Endothelial cell (in vitro differentiated cells): ENCODE measurements at regions not wholly inside any gene's neighbourhood (a gene's known extent, or its start where the extent isn't known, plus 50 kb on each side); places are given as distances from the start of the nearest gene placed in this dataset.

Source experiments
- DNase-seq: peaks from one replicate; pipeline ENCODE4 v3.0.0; 2021; ENCODE audit warnings: low spot score
- H3K27ac Mint-ChIP-seq: one replicate; pipeline ENCODE4 v1.8.0; 2021; ENCODE audit warnings: mixed read lengths, inconsistent platforms; ENCODE audit not compliant: unreplicated experiment
- H3K27me3 Mint-ChIP-seq: one replicate; pipeline ENCODE4 v1.8.0; 2021; ENCODE audit warnings: mild to moderate bottlenecking, moderate library complexity, mixed read lengths, inconsistent platforms; ENCODE audit not compliant: unreplicated experiment
- H3K36me3 Mint-ChIP-seq: one replicate; pipeline ENCODE4 v1.8.0; 2021; ENCODE audit warnings: mild to moderate bottlenecking, low read depth, mixed read lengths, inconsistent platforms; ENCODE audit not compliant: unreplicated experiment
- H3K4me1 Mint-ChIP-seq: one replicate; pipeline ENCODE4 v1.8.0; 2021; ENCODE audit warnings: mild to moderate bottlenecking, mixed read lengths, inconsistent platforms; ENCODE audit not compliant: unreplicated experiment
- H3K4me3 Mint-ChIP-seq: one replicate; pipeline ENCODE4 v1.8.0; 2021; ENCODE audit warnings: mild to moderate bottlenecking, mixed read lengths, inconsistent platforms; ENCODE audit not compliant: unreplicated experiment
- H3K9me3 Mint-ChIP-seq: one replicate; pipeline ENCODE4 v1.8.0; 2021; ENCODE audit warnings: mixed read lengths, inconsistent platforms; ENCODE audit not compliant: unreplicated experiment
- CTCF ChIP-seq: fragments of 200-600 bp; sonication (generic); IDR thresholded peaks from one replicate; pipeline ENCODE4 v1.5.0; 2021; ENCODE audit warnings: antibody characterized with exemption; ENCODE audit not compliant: unreplicated experiment

- no peak for TF ChIP-seq CTCF
Observed at GRCh38 chr4:79022529-79022928, 83.3 kb upstream of the PAQR3 start.

GRCh38 chr4:79017481-79017880 is 78.2 kb upstream of the PAQR3 start:
- no peaks in the 10 kb centered on the region for H3K36me3 Mint-ChIP-seq
- H3K4me1 Mint-ChIP-seq = no peaks in the 10 kb centered on the region
- no peak for DNase-seq
- TF ChIP-seq CTCF = no peak
- H3K9me3 Mint-ChIP-seq = no peaks in the 10 kb centered on the region
- H3K27ac Mint-ChIP-seq = no peak overlapping the region
- H3K4me3 Mint-ChIP-seq = no peak overlapping the region
- no peaks in the 10 kb centered on the region for H3K27me3 Mint-ChIP-seq

More at GRCh38 chr4:79022529-79022928, 83.3 kb upstream of the PAQR3 start:
- H3K4me1 Mint-ChIP-seq = no peaks in the 10 kb centered on the region
- H3K27ac Mint-ChIP-seq = no peak overlapping the region
- no peaks in the 10 kb centered on the region for H3K9me3 Mint-ChIP-seq
- no peak overlapping the region for H3K4me3 Mint-ChIP-seq
- no peaks in the 10 kb centered on the region for H3K27me3 Mint-ChIP-seq
- DNase-seq = no peak
- H3K36me3 Mint-ChIP-seq = no peaks in the 10 kb centered on the region

- no peak overlapping the region for H3K27ac Mint-ChIP-seq
- no peak for TF ChIP-seq CTCF
- H3K4me3 Mint-ChIP-seq = no peak overlapping the region
- no peaks in the 10 kb centered on the region for H3K27me3 Mint-ChIP-seq
- no peaks in the 10 kb centered on the region for H3K4me1 Mint-ChIP-seq
- H3K36me3 Mint-ChIP-seq = no peaks in the 10 kb centered on the region
- no peak for DNase-seq
- H3K9me3 Mint-ChIP-seq = no peaks in the 10 kb centered on the region
Observed at GRCh38 chr4:79016878-79017277, 77.6 kb upstream of the PAQR3 start.

GRCh38 chr4:79015411-79015810 is 76.2 kb upstream of the PAQR3 start:
- no peak overlapping the region for H3K4me3 Mint-ChIP-seq
- H3K36me3 Mint-ChIP-seq = no peaks in the 10 kb centered on the region

GRCh38 chr4:79014230-79014629 is 75.0 kb upstream of the PAQR3 start:
- no peaks in the 10 kb centered on the region for H3K9me3 Mint-ChIP-seq
- no peaks in the 10 kb centered on the region for H3K4me1 Mint-ChIP-seq
- no peaks in the 10 kb centered on the region for H3K36me3 Mint-ChIP-seq
- no peak for DNase-seq
- no peak for TF ChIP-seq CTCF
- H3K27ac Mint-ChIP-seq = no peak overlapping the region
- no peak overlapping the region for H3K4me3 Mint-ChIP-seq
- no peaks in the 10 kb centered on the region for H3K27me3 Mint-ChIP-seq

More at GRCh38 chr4:79015411-79015810, 76.2 kb upstream of the PAQR3 start:
- Mint-ChIP-seq H3K27me3 (no peaks in the 10 kb centered on the region), H3K27ac (no peak overlapping the region), H3K9me3 (no peaks in the 10 kb centered on the region), H3K4me1 (no peaks in the 10 kb centered on the region)
- no peak for DNase-seq
- no peak for TF ChIP-seq CTCF
